GM18868 (cell line): ENCODE measurements at regions not wholly inside any gene's neighbourhood (a gene's known extent, or its start where the extent isn't known, plus 50 kb on each side); places are given as distances from the start of the nearest gene placed in this dataset.

Source experiments
- ATAC-seq: cut with Tn5 transposase; IDR thresholded peaks from one replicate; pipeline ENCODE4 v1.9.1; 2021; ENCODE audit warnings: mild to moderate bottlenecking, moderate library complexity; ENCODE audit not compliant: unreplicated experiment

- ATAC-seq = no peak
These were observed 741.5 kb downstream of the TYW1 start for GRCh38 chr7:67738145-67738544.

GRCh38 chr7:67738958-67739357 is 742.3 kb downstream of the TYW1 start:
- ATAC-seq = no peak

DNA sequence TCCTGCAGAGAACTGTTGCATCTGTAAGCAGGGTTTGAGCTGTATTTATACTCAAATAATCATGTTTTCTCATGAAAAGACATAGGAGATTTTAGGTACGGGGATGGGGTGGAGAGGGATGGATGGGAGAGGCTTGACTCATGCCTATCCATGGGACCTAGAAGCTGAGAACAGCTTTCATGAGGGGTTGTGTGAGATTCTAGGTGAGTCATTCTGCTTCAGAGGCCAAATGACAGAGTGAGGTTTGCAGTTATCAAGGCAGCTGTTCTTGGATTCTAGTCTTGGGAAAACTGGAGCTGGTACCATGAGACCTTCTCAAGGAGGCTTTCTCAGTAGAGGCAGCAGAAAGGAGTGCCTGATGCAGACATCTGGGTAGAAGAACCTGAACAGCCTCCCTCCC is 746.9 kb downstream of the TYW1 start:
- no peak for ATAC-seq

DNA sequence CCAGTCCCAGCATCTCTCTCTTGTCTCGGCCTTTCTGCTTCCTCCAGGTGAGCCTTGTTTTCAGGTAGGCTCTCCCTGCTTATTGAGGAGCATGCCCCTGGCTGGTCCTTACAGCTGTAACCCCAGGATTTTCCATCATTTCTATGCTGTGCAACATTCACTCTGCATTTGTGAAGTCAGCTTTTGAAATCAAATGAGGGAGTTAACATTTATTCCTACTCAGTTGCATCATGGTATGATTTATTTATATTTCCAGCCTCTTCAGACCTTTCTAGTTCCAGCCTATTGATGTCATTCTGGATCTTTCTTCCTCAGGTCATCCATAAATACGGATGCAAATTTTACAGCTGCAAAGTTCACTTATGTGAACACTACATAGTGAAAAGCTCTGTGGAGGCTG is 755.6 kb downstream of the TYW1 start:
- no peak for ATAC-seq

GRCh38 chr7:67753891-67754290 is 757.3 kb downstream of the TYW1 start:
- ATAC-seq = no peak

DNA sequence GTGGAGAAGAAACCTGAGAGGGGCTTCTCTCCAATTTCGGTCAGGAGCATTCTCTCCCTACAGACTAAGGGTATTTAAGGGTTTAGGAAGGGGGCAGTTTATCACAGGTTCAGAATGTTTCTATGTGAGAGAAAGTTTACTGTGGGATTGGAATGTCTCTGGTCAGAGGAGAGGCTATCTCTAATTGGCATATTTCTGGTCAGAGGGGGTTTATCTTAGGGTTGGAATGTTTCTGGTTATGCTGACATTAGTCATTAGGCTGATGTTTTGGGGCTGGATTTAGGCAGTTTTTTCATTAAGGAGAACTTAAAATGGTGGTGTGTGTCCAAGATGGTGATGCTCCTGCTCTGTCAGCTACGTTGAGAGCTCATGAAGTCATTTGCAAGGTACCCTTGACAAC is 758.0 kb downstream of the TYW1 start:
- ATAC-seq = no peak

DNA sequence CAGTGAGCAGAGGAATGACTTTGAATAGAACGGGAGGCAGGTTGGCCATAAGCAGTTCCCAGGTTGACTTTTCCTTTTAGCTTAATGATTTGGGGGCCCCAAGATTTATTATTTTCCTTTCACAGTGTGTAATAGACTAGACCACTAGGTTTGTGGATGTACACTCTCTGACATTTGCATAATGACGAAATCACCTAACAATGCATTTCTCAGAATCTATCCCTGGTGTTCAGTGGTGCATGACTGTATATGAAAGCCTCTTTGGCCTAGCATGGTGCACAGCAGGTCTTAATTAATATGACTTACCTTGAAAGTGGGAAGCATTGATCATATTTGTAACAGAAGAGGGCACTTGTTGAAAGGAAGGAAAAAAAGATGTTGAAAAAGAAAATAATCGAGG is 761.9 kb downstream of the TYW1 start:
- ATAC-seq = no peak

DNA sequence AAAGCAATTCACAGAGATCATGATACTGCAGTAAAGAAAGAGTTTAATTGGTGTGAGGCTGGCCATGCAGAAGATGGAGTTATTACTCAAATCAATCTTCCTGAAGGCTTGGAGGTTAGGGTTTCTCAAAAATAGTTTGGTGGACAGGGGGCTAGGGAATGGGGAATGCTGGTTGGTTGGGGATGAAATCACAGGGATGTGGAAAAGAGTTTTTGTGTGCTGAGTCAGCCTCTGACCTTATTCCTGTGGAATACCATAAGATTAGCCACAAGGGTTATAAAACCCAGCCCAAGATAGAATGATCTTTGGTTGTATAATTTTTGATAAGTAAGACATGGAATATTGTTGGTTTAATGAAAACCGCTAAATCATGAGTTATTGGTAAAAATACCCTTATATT is 764.3 kb downstream of the TYW1 start:
- no peak for ATAC-seq

DNA sequence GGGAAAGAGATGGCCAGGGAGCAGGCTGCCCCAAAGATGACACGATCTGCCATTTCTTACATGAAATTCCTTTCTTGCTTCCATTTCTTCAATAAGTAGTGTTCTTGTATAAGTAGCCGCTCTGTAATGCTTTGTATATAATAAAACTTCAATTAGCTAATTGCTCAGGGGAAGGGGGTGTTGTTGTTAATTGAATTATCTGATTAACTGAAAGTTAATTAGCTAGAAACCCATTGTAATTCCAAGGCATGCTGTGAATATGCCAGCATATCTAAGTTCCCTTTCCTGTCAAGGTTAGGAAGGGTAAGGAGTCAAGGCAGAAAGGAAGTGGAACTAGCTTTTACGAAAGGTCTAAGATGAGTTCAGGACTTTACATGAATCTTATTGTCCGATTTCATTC is 765.9 kb downstream of the TYW1 start:
- ATAC-seq = no peak

DNA sequence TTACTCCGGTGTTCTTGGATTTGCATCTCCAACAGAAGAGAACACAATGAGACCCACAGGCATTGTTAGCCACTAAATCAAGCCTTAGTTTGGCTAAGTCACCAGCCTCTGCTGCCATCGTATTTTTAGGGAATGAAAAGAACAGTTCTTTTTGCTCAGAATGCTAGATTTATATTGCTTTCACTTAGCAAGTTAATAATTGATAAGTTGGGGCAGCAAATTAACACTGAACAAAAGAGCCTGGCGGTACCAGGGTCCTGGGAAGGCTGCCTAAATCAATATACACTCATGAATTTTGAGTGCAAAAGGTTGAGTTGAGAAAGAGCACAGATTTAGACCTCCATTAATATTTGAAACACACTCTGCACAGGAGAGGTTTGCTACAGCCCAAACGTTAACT is 767.7 kb downstream of the TYW1 start:
- no peak for ATAC-seq

GRCh38 chr7:67765481-67766175 is 769.0 kb downstream of the TYW1 start:
- ATAC-seq = no peak

DNA sequence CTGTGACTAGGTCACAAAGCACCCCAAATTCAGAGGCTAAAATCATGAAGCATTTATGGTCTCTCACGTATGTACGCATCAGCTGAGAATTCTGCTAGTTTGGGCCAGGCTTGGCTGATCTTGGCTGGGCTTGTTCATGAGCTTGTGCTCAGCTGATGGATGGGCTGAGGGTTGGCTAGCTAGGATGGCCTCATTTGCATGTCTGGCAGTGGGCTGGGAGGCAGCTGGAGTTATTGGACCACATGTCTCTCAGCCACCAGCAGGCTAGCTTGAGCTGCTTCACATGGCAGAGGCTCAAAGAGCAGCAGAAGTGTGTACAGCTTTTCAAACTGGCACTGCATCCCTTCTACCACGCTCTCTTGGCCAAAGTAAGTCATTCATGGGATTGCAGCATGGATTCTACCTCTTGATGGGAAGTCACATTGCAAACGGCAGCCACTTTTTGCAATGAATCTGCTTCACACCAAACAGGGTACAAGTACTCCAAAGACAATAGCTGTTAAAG is 770.3 kb downstream of the TYW1 start:
- ATAC-seq = no peak

GRCh38 chr7:67771846-67772605 is 775.4 kb downstream of the TYW1 start:
- ATAC-seq = no peak

DNA sequence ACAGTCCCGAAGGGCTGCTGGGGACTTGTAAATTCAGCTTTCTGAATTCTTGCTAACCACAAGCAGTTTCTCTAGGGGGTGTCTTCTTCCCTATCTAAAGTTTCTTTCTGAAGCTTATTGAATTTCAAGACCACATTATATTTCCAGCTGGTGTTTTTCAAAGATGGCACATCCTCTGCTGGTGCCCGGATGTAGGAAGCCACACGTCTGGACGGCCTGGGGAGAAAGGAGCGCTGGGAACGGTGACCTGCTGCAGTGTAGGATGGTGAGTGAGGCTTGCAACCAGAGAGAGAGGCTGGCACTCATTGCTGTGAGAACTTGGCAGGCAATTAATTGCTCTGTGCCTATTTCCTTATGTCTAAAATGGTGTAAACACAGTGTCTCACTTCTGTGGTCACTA is 776.4 kb downstream of the TYW1 start:
- no peak for ATAC-seq

GRCh38 chr7:67777119-67777518 is 780.5 kb downstream of the TYW1 start:
- ATAC-seq = no peak

DNA sequence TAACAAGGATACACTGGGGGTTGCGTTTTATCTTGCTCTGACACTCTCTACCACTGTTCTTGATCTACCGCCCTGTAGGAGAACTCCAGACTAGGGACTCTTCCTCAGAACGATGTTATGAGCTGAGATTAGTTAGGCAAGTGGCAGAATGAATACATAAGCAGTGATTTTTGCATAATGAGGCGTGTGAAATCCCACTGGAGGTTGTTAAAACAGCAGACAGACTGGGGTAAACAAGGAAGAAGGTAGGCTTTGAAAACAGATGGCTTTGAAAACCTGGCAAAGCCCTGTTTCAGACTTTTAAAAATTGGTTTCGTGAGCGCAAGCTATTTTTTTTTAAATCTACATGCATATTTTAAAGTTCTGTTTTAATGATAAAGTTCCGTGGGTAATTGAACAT is 785.2 kb downstream of the TYW1 start:
- ATAC-seq = no peak

GRCh38 chr7:67786021-67786420 is 789.4 kb downstream of the TYW1 start:
- ATAC-seq = no peak

GRCh38 chr7:67788669-67789068 is 792.0 kb downstream of the TYW1 start:
- ATAC-seq = no peak

GRCh38 chr7:67791918-67792317 is 795.3 kb downstream of the TYW1 start:
- ATAC-seq = no peak

DNA sequence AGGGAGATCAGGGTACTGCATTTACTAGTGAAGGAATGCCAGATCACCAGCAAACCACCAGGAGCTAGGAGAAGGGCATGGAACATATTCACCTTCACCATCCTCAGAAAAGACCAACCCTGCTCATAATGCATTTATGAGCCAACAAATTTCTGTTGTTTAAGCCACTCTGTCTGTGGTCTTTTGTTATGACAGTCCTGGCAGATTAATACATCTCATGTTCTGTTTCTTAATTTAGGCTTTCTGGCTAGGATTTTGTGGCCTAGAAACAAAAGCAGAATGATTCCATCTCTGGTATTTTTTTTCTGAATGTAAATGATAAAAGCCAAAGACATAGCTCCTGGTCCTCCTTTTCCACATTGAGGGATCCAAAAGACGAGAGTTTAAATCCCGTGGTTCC is 797.9 kb downstream of the TYW1 start:
- no peak for ATAC-seq

DNA sequence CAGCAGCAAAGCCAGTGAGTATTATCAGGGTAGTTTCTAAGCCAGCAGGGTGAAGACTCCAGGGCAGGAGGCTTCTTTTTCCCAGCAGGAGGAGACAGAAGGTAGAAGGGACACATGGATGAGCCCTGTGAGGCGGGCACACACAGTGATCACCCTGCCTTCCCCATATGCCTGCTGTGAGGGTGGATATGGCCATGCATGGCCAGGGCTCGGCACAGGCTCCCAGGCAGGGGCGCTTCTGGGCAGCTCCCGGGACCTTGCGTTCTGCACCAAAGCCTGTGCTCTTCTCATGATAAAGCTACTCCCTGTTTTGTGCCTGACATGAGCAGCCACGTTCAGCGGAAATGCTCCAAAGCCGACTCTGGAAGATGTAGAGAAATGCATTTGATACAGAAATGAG is 807.2 kb downstream of the TYW1 start:
- no peak for ATAC-seq

DNA sequence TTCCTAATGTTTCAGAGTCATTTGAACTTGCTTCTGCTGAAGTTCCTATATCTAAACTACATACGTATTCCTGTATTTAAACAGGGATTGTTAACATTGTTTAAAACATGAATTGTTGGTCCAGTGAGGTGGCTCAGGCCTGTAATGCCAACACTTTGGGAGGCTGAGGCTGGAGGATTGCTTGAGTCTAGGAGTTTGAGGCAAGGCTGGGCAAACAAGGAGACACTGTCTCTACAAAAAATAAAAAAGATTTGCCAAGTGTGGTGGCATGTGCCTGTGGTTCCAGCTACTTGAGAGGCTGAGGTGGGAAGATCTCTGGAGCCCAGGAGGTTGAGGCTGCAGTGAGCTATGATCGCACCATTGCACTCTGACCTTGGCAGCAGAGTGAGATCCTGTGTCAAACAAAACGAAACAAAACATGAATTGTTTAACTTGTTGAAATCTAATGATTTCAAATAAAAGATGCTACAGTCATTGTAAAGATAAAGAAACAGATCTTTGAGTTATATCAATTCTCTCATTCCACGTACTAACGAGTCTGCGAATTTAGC is 809.4 kb downstream of the TYW1 start:
- ATAC-seq = no peak
